ENCODE measurements at regions not wholly inside any gene's neighbourhood (a gene's known extent, or its start where the extent isn't known, plus 50 kb on each side); places are given as distances from the start of the nearest gene placed in this dataset.

GRCh38 chr2:15799432-15799827 is 140.9 kb upstream of the MYCN start:
- TF ChIP-seq ARNTL (CRISPR knock-in tag; IDR thresholded peaks at IDR 0.05; ENCODE audit: borderline replicate concordance, low read depth) (no peak), OSR1 (CRISPR knock-in tag; IDR thresholded peaks at IDR 0.05) (no peak), TOX (CRISPR knock-in tag; IDR thresholded peaks at IDR 0.05; ENCODE audit: borderline replicate concordance) (no peak), SNAI2 (CRISPR knock-in tag; IDR thresholded peaks at IDR 0.05) (no peak), ZFP3 (CRISPR knock-in tag; IDR thresholded peaks at IDR 0.05) (no peak), ZNF565 (CRISPR knock-in tag; conservative IDR thresholded peaks at IDR 0.05; ENCODE audit: low read depth) (no peak), RARB (CRISPR knock-in tag; IDR thresholded peaks at IDR 0.05) (no peak), ZFP30 (CRISPR knock-in tag; IDR thresholded peaks at IDR 0.05) (no peak), PPARA (CRISPR knock-in tag; IDR thresholded peaks at IDR 0.05; ENCODE audit: borderline replicate concordance) (no peak), BACH2 (CRISPR knock-in tag; IDR thresholded peaks at IDR 0.05; ENCODE audit: borderline replicate concordance) (no peak), POU6F1 (CRISPR knock-in tag; IDR thresholded peaks at IDR 0.05; ENCODE audit: borderline replicate concordance, low read depth) (no peak), ISL1 (CRISPR knock-in tag; IDR thresholded peaks at IDR 0.05) (no peak)
- TF ChIP-seq, protein P1, sequence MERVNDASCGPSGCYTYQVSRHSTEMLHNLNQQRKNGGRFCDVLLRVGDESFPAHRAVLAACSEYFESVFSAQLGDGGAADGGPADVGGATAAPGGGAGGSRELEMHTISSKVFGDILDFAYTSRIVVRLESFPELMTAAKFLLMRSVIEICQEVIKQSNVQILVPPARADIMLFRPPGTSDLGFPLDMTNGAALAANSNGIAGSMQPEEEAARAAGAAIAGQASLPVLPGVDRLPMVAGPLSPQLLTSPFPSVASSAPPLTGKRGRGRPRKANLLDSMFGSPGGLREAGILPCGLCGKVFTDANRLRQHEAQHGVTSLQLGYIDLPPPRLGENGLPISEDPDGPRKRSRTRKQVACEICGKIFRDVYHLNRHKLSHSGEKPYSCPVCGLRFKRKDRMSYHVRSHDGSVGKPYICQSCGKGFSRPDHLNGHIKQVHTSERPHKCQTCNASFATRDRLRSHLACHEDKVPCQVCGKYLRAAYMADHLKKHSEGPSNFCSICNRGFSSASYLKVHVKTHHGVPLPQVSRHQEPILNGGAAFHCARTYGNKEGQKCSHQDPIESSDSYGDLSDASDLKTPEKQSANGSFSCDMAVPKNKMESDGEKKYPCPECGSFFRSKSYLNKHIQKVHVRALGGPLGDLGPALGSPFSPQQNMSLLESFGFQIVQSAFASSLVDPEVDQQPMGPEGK (CRISPR knock-in tag; IDR thresholded peaks at IDR 0.05; ENCODE audit: borderline replicate concordance): no peak
- TF ChIP-seq, protein P2, sequence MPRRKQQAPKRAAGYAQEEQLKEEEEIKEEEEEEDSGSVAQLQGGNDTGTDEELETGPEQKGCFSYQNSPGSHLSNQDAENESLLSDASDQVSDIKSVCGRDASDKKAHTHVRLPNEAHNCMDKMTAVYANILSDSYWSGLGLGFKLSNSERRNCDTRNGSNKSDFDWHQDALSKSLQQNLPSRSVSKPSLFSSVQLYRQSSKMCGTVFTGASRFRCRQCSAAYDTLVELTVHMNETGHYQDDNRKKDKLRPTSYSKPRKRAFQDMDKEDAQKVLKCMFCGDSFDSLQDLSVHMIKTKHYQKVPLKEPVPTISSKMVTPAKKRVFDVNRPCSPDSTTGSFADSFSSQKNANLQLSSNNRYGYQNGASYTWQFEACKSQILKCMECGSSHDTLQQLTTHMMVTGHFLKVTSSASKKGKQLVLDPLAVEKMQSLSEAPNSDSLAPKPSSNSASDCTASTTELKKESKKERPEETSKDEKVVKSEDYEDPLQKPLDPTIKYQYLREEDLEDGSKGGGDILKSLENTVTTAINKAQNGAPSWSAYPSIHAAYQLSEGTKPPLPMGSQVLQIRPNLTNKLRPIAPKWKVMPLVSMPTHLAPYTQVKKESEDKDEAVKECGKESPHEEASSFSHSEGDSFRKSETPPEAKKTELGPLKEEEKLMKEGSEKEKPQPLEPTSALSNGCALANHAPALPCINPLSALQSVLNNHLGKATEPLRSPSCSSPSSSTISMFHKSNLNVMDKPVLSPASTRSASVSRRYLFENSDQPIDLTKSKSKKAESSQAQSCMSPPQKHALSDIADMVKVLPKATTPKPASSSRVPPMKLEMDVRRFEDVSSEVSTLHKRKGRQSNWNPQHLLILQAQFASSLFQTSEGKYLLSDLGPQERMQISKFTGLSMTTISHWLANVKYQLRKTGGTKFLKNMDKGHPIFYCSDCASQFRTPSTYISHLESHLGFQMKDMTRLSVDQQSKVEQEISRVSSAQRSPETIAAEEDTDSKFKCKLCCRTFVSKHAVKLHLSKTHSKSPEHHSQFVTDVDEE (CRISPR knock-in tag; IDR thresholded peaks at IDR 0.05): no peak
